ENCODE measurements at regions not wholly inside any gene's neighbourhood (a gene's known extent, or its start where the extent isn't known, plus 50 kb on each side); places are given as distances from the start of the nearest gene placed in this dataset.

GRCh38 chr14:22415605-22415959, 173.4 kb downstream of the DAD1 start:
- TF ChIP-seq REST (IDR thresholded peaks at IDR 0.05; ENCODE audit: insufficient read depth in 1 of 2, low read depth in 2 of 2, low read length in 2 of 2) (no peak), SIN3A (IDR thresholded peaks at IDR 0.05; ENCODE audit: borderline replicate concordance, insufficient read depth, low read length) (no peak), POLR2AphosphoS5 (IDR thresholded peaks at IDR 0.05; ENCODE audit: low read depth, low read length) (no peak), TAF1 (IDR thresholded peaks at IDR 0.05; ENCODE audit: borderline replicate concordance, insufficient read depth, low read length) (no peak), FOXP2 (optimal IDR thresholded peaks at IDR 0.05; ENCODE audit: borderline replicate concordance, extremely low read depth, extremely low read length, insufficient read depth) (no peak)

Data from PFSK-1 (cell line).